Heart left ventricle (tissue), 16 donors: ENCODE measurements at regions not wholly inside any gene's neighbourhood (a gene's known extent, or its start where the extent isn't known, plus 50 kb on each side); places are given as distances from the start of the nearest gene placed in this dataset.
A peak's percentile ranks its signal among the peaks of the same experiment; 100 is the strongest.

Experiments used
- ATAC-seq, 4 donors: fragments of 200-7000 bp; cut with Tn5 transposase; one replicate each; pipeline ENCODE4 v1.9.1; 2020 to 2022; ENCODE audit warnings: moderate library complexity in 4 of 4, mild to moderate bottlenecking in 3 of 4, moderate number of reproducible peaks in 1 of 4
- DNase-seq, 5 donors: peaks; one replicate each; pipeline ENCODE4 v3.0.0-alpha.2; 2020
- H3K27ac ChIP-seq, 12 donors: fragments of 200-600 bp; sonication (generic) in 4 of 12; one replicate each; pipeline versions ENCODE4 v1.5.0 to v1.8.0; 2016 to 2022; ENCODE audit warnings: mild to moderate bottlenecking in 2 of 12
- H3K27me3 ChIP-seq, 9 donors: fragments of 200-600 bp; sonication (generic) in 2 of 9; one replicate each; pipeline versions ENCODE4 v1.5.1 to v1.8.0; 2016 to 2022; ENCODE audit warnings: mild to moderate bottlenecking in 3 of 9
- H3K36me3 ChIP-seq, 9 donors: fragments of 200-600 bp; sonication (generic) in 2 of 9; one replicate each; pipeline versions ENCODE4 v1.5.0 to v1.8.0; 2018 to 2022; ENCODE audit warnings: mild to moderate bottlenecking in 2 of 9
- H3K4me1 ChIP-seq, 12 donors: fragments of 200-600 bp; sonication (generic) in 4 of 12; one replicate each; pipeline versions ENCODE4 v1.5.0 to v1.8.0; 2016 to 2022; ENCODE audit warnings: mild to moderate bottlenecking in 3 of 12
- H3K4me3 ChIP-seq, 12 donors: fragments of 200-600 bp; sonication (generic) in 4 of 12; one replicate each; pipeline versions ENCODE4 v1.5.0 to v1.8.0; 2017 to 2022; ENCODE audit warnings: mild to moderate bottlenecking in 9 of 12, moderate library complexity in 4 of 12
- H3K9me3 ChIP-seq, 12 donors: fragments of 200-600 bp; sonication (generic) in 4 of 12; one replicate each; pipeline versions ENCODE4 v1.5.0 to v1.8.0; 2016 to 2022; ENCODE audit warnings: mild to moderate bottlenecking in 1 of 12
- POLR2A ChIP-seq, 2 donors: fragments of 450-650 bp; IDR thresholded peaks; one replicate each; pipeline ENCODE4 v1.6.1; 2017; ENCODE audit warnings: antibody characterized with exemption in 2 of 2, mild to moderate bottlenecking in 2 of 2, moderate library complexity in 2 of 2
- WGBS, 4 donors: extraction: QIAGEN DNeasy Blood & Tissue Kit in 2 of 4; methylation state at CpG; one replicate each; pipeline versions ENCODE4 v1.1.5 to v1.1.7; 2013 to 2018; 5-methylcytosine and 5-hydroxymethylcytosine counted together
- intact Hi-C, 10 donors: fragments of 100-400 bp; cut with DNase I; formaldehyde crosslinking; loops; one replicate each; pipeline versions ENCODE4 v1.11.1 to v1.14.2; 2022
- TF ChIP-seq, protein P1 (sequence below), 12 donors: fragments of 200-600 bp; sonication (generic) in 4 of 12; IDR thresholded peaks; one replicate each; pipeline versions ENCODE4 v1.5.0 to v1.8.0; 2018 to 2022; ENCODE audit warnings: antibody characterized with exemption in 12 of 12, mild to moderate bottlenecking in 5 of 12
- donor health status: ischemic (EF 13 %, LVEDD 7.1; RV severe dilation, severe dysfunction).
- donor health status: healthy with polysubstance abuse.
- donor health status: DM: no; HTN: yes; CAD: no.
- donor health status: DM: no; HTN: no; CAD: no.
- donor health status: ischemic (EF 25% LVEDD 6.9; RV normal size, moderate dysfunction).
- donor health status: ischemic (EF 25% LVEDD 5.7; RV mildly dilated, moderate dysfunction).
- donor health status: healthy.
- donor health status: DM: yes; HTN: yes; CAD: no.
- donor health status: ischemic (EF 35%, LVEDD 5.7; RV mildly dilated, moderate dysfunction).
- donor health status: nonischemic (EF 11% LVEDD 7.7; RV severe dilation, severe dysfunction).
- donor health status: DM: yes; HTN: yes; CAD: no.
- donor health status: PGD.
- donor health status: ischemic (EF 29% LVEDD 5.4; RV normal size, mild dysfunction).
- donor health status: nonischemic (EF 23%, LVEDD 6.1; RV moderate dilation, normal function).

DNA sequence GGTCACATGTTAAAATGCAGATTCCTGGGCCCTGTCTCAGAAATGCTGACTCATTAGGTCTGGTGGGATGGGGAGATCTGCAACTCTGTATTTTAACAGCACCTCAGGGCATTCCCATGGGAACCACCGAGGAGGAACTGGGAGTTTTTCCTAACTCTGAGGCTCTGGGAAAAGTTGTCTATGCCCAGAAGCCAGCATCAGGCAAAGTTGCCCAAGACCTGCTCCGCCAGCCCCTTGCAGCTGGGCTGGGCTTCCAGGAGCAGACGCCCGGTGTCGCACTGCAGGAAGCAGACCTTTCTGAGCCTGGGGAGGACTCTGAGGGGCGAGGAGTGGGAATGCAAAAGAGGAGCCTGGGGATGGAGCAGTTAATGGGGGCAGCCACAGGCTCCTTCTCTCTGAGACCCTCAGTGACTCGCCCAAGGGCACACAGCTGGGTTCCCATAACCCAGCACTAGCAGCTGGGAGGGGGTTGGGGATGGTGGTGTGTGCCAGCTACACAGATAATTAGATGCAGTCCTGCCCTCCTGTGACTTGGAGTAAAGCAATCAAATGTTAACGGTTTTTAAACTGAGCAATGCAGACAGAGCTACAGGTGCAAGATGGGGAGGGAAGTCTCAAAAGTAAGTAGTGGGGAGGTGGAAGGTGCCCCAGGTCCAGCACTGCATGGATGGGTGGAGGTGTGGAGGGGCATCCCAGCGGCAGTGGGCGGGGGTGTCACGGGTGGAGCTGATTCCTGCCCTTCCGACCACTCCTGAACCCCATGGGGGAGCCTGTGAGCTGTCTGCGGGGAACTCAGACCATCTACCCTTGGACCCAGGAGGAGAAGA is 100.4 kb downstream of the LSM3 start:
- no peaks in the 10 kb centered on the region for H3K9me3 ChIP-seq
- no peaks in the 10 kb centered on the region for H3K36me3 ChIP-seq
- H3K4me1 ChIP-seq, result no peaks in the 10 kb centered on the region
- DNase-seq, result no peak
- intact Hi-C loops, result loop anchor here in 1 of 10 donors (5.0 kb wide), 1 partner anchor 188 kb away; no protein-coding TSS in a partner anchor
- 37 to 46% (median 39%) methylated on average over 12 to 13 of the region's 13 CpGs for WGBS, 4 donors
- H3K4me3 ChIP-seq, result no peak overlapping the region
- H3K27me3 ChIP-seq, result peaks cover 0 to 45% (median 8%) of the 10 kb centered on the region in 9 donors
- TF ChIP-seq, protein P1, sequence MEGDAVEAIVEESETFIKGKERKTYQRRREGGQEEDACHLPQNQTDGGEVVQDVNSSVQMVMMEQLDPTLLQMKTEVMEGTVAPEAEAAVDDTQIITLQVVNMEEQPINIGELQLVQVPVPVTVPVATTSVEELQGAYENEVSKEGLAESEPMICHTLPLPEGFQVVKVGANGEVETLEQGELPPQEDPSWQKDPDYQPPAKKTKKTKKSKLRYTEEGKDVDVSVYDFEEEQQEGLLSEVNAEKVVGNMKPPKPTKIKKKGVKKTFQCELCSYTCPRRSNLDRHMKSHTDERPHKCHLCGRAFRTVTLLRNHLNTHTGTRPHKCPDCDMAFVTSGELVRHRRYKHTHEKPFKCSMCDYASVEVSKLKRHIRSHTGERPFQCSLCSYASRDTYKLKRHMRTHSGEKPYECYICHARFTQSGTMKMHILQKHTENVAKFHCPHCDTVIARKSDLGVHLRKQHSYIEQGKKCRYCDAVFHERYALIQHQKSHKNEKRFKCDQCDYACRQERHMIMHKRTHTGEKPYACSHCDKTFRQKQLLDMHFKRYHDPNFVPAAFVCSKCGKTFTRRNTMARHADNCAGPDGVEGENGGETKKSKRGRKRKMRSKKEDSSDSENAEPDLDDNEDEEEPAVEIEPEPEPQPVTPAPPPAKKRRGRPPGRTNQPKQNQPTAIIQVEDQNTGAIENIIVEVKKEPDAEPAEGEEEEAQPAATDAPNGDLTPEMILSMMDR (IDR thresholded peaks at IDR 0.05), result peak in 1 of 12 donors; percentile 14
- TF ChIP-seq POLR2A (IDR thresholded peaks at IDR 0.05), result no peak
- peak in 2 of 4 donors; percentile 16 to 29 for ATAC-seq
- H3K27ac ChIP-seq, result no peak overlapping the region

DNA sequence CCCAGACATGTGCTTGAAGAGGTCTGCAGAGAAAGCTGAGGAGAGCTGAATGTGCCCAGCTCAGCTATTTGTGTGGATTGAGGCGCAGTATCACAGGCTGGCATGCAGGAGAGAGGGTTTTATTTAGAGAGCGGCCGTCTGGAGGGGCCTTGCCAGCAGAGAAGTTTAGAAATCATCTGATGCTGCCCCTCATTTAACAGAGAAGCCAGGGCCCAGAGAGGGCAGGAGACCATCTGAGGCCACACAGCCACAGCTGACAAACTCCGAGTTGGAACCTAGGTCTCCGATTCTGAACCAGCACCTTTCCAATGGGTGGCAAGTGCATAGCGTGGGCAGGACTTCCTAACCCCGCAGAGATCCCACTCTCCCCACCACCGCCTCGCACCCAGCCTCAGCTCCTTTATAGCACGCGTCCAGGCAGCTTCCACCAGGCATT is 101.0 kb downstream of the LSM3 start:
- WGBS, 4 donors, result 78 to 88% (median 81%) methylated on average over 11 of the region's 11 CpGs
- peaks cover 0 to 42% (median 8%) of the 10 kb centered on the region in 9 donors for H3K27me3 ChIP-seq
- H3K36me3 ChIP-seq, result no peaks in the 10 kb centered on the region
- no peak for DNase-seq
- ATAC-seq, result no peak
- no peak overlapping the region for H3K27ac ChIP-seq
- H3K4me1 ChIP-seq, result no peaks in the 10 kb centered on the region
- intact Hi-C loops, result loop anchor here in 1 of 10 donors (5.0 kb wide), 1 partner anchor 188 kb away; no protein-coding TSS in a partner anchor
- no peak for TF ChIP-seq POLR2A (IDR thresholded peaks at IDR 0.05)
- TF ChIP-seq, protein P1 (IDR thresholded peaks at IDR 0.05), result no peak
- H3K9me3 ChIP-seq, result no peaks in the 10 kb centered on the region
- H3K4me3 ChIP-seq, result no peak overlapping the region

DNA sequence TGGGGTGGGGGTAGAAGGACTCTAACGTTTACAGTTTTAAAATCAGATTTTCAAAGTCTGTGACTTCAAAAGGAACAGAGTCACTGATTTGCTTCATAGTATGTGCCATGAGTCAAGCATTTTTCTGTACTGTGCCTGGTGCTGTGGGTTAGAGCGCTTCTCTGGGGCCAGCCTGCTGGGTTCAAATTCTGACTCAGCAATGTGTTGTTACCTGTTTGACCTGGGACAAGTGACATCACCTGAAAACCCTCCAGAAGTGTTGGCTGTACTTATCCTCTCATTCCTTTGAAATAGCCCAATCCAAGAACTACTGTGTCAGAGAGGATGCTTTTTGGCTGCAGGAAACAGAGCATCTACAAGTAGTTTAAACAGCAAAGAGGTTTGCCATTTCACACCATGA is 101.7 kb downstream of the LSM3 start:
- intact Hi-C loops, result no loop called here
- Histone ChIP-seq H3K4me1 (no peaks in the 10 kb centered on the region), H3K36me3 (no peaks in the 10 kb centered on the region), H3K4me3 (no peak overlapping the region), H3K9me3 (no peaks in the 10 kb centered on the region), H3K27me3 (peaks cover 0 to 35% (median 8%) of the 10 kb centered on the region in 9 donors), H3K27ac (no peak overlapping the region)
- ATAC-seq (no peak), DNase-seq (no peak)
- WGBS, 4 donors, result 61 to 74% (median 68%) methylated on average over 2 of the region's 2 CpGs
- TF ChIP-seq, protein P1 (IDR thresholded peaks at IDR 0.05), result no peak
- TF ChIP-seq POLR2A (IDR thresholded peaks at IDR 0.05), result no peak

DNA sequence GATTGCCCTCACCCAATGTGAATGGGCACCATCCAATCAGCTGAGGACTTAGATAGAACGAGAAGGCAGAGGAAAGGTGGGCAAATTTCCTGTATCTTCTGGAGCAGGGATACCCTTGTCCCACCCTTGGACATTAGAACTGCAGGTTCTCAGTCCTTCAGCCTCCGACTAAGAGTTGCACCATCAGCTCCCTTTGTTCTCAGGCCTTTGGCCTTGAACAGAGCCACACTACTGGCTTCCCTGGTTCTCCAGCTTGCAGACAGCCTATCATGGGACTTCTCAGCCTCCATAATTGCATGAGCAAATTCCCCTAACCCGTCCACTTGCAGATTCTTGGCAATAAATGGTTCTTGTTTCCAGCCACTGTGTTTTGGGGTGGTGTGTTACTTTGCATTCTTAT is 102.4 kb downstream of the LSM3 start:
- 84 to 93% (median 87%) methylated on average over 3 of the region's 3 CpGs for WGBS, 4 donors
- intact Hi-C loops, result no loop called here
- Histone ChIP-seq H3K4me1 (no peaks in the 10 kb centered on the region), H3K36me3 (no peaks in the 10 kb centered on the region), H3K27me3 (peaks cover 0 to 28% (median 8%) of the 10 kb centered on the region in 9 donors), H3K27ac (no peak overlapping the region), H3K4me3 (no peak overlapping the region), H3K9me3 (no peaks in the 10 kb centered on the region)
- ATAC-seq (no peak), DNase-seq (no peak)
- no peak for TF ChIP-seq POLR2A (IDR thresholded peaks at IDR 0.05)
- TF ChIP-seq, protein P1 (IDR thresholded peaks at IDR 0.05), result no peak
